ENCODE measurements at regions not wholly inside any gene's neighbourhood (a gene's known extent, or its start where the extent isn't known, plus 50 kb on each side); places are given as distances from the start of the nearest gene placed in this dataset.

DNA sequence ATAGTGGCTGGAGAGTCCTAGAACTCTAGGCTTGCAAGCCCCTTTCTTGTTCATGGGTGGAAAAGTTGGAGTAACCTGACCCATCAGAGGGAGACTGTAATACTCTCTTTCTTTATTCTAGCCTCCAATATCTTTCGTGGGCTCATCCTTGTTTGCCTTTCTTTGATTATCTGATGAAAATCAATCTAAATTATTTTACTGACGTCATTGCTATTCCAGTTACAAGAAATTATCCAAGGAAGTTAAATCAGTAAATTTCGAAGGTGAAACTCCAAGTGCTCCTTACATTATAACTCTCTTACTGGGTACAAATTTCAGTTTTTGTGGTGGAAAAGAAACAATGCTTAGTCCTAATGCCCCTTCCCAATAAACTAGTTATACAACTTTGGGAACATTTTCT, 412.9 kb downstream of the IDS start:
- TF ChIP-seq POLR2AphosphoS5 (IDR thresholded peaks at IDR 0.05; ENCODE audit: insufficient read depth in 1 of 2, low read depth in 1 of 2) = no peak
- no peak for TF ChIP-seq CTCF (IDR thresholded peaks at IDR 0.05)
- TF ChIP-seq POLR2A (IDR thresholded peaks at IDR 0.05) = no peak
- Histone ChIP-seq H3K27ac (no peak overlapping the region), H3K27me3 (no peaks in the 10 kb centered on the region), H3K9me3 (no peaks in the 10 kb centered on the region), H3K4me3 (no peak overlapping the region), H3K36me3 (no peaks in the 10 kb centered on the region), H3K4me1 (no peaks in the 10 kb centered on the region)
- DNase-seq (ENCODE audit: extremely low spot score in 2 of 2) = no peak
- intact Hi-C loops (cut with DNase I) = no loop called here

GRCh38 chrX:149079805-149080406, 425.2 kb downstream of the IDS start:
- DNase-seq (ENCODE audit: extremely low spot score in 2 of 2) = no peak
- H3K9me3 ChIP-seq = no peaks in the 10 kb centered on the region
- no peaks in the 10 kb centered on the region for H3K27me3 ChIP-seq
- no peak overlapping the region for H3K4me3 ChIP-seq
- H3K36me3 ChIP-seq = no peaks in the 10 kb centered on the region
- TF ChIP-seq POLR2AphosphoS5 (IDR thresholded peaks at IDR 0.05; ENCODE audit: insufficient read depth in 1 of 2, low read depth in 1 of 2) (no peak), CTCF (IDR thresholded peaks at IDR 0.05) (no peak), POLR2A (IDR thresholded peaks at IDR 0.05) (no peak)
- intact Hi-C loops (cut with DNase I) = no loop called here
- H3K27ac ChIP-seq = no peak overlapping the region
- H3K4me1 ChIP-seq = no peaks in the 10 kb centered on the region

GRCh38 chrX:149074398-149074797, 430.7 kb downstream of the IDS start:
- Histone ChIP-seq H3K4me3 (no peak overlapping the region), H3K9me3 (no peaks in the 10 kb centered on the region), H3K27ac (no peak overlapping the region), H3K4me1 (no peaks in the 10 kb centered on the region), H3K36me3 (no peaks in the 10 kb centered on the region), H3K27me3 (no peaks in the 10 kb centered on the region)
- no peak for DNase-seq (ENCODE audit: extremely low spot score in 2 of 2)
- TF ChIP-seq CTCF (IDR thresholded peaks at IDR 0.05) (no peak), POLR2AphosphoS5 (IDR thresholded peaks at IDR 0.05; ENCODE audit: insufficient read depth in 1 of 2, low read depth in 1 of 2) (no peak), POLR2A (IDR thresholded peaks at IDR 0.05) (no peak)
- intact Hi-C loops (cut with DNase I) = no loop called here

- no peak for TF ChIP-seq POLR2A (IDR thresholded peaks at IDR 0.05)
- no peak for TF ChIP-seq CTCF (IDR thresholded peaks at IDR 0.05)
- TF ChIP-seq POLR2AphosphoS5 (IDR thresholded peaks at IDR 0.05; ENCODE audit: insufficient read depth in 1 of 2, low read depth in 1 of 2) = no peak
- Histone ChIP-seq H3K27me3 (no peaks in the 10 kb centered on the region), H3K36me3 (no peaks in the 10 kb centered on the region), H3K27ac (no peak overlapping the region), H3K4me3 (no peak overlapping the region), H3K9me3 (no peaks in the 10 kb centered on the region), H3K4me1 (no peaks in the 10 kb centered on the region)
- DNase-seq (ENCODE audit: extremely low spot score in 2 of 2) = no peak
- intact Hi-C loops (cut with DNase I) = no loop called here
These were observed 431.6 kb downstream of the IDS start for GRCh38 chrX:149073479-149073878.

DNA sequence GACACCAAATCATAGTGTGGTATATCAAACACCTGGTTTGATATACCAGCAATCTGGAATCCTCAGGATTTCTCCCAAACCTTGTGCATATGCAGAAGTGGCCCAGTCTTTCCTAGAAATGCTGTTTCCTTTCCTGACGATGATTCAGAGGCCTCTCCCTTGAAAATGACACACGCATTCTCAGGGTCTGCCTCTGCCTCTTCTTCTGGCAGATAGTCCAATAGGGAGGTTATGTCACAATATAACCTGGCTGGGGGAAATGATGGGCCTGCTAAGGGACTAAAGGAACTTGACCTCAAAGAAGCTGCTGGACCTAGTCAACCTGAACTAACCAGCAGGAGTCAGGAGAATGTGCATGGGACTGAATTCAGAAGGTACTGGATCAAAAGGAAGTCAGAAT, 435.2 kb downstream of the IDS start:
- H3K36me3 ChIP-seq = no peaks in the 10 kb centered on the region
- no peaks in the 10 kb centered on the region for H3K4me1 ChIP-seq
- DNase-seq (ENCODE audit: extremely low spot score in 2 of 2) = no peak
- intact Hi-C loops (cut with DNase I) = no loop called here
- no peaks in the 10 kb centered on the region for H3K27me3 ChIP-seq
- H3K27ac ChIP-seq = no peak overlapping the region
- TF ChIP-seq CTCF (IDR thresholded peaks at IDR 0.05) (no peak), POLR2AphosphoS5 (IDR thresholded peaks at IDR 0.05; ENCODE audit: insufficient read depth in 1 of 2, low read depth in 1 of 2) (no peak), POLR2A (IDR thresholded peaks at IDR 0.05) (no peak)
- no peak overlapping the region for H3K4me3 ChIP-seq
- no peaks in the 10 kb centered on the region for H3K9me3 ChIP-seq

Data from vagina (tissue), 2 donors.